Keratinocyte (primary cell): ENCODE measurements at regions not wholly inside any gene's neighbourhood (a gene's known extent, or its start where the extent isn't known, plus 50 kb on each side); places are given as distances from the start of the nearest gene placed in this dataset.

ENCODE experiments used
- EZH2 ChIP-seq: IDR thresholded peaks from one replicate; pipeline ENCODE4 v1.6.1; 2012; ENCODE audit warnings: inconsistent platforms, mild to moderate bottlenecking, low read length, moderate library complexity
- TF ChIP-seq, protein P1 (sequence below), 3 experiments: IDR thresholded peaks in 1 of 3; conservative IDR thresholded peaks in 1 of 3; optimal IDR thresholded peaks in 1 of 3; 2 replicates in 2 of 3; 3 replicates in 1 of 3; pipeline versions ENCODE3 to v1.5.1; 2011; ENCODE audit warnings: low read length in 3 of 3, mild to moderate bottlenecking in 3 of 3, moderate library complexity in 2 of 3, control low read depth in 1 of 3, inconsistent platforms in 1 of 3; ENCODE audit not compliant: insufficient read depth in 2 of 3; ENCODE audit errors: extremely low read depth in 1 of 3

- TF ChIP-seq, protein P1, sequence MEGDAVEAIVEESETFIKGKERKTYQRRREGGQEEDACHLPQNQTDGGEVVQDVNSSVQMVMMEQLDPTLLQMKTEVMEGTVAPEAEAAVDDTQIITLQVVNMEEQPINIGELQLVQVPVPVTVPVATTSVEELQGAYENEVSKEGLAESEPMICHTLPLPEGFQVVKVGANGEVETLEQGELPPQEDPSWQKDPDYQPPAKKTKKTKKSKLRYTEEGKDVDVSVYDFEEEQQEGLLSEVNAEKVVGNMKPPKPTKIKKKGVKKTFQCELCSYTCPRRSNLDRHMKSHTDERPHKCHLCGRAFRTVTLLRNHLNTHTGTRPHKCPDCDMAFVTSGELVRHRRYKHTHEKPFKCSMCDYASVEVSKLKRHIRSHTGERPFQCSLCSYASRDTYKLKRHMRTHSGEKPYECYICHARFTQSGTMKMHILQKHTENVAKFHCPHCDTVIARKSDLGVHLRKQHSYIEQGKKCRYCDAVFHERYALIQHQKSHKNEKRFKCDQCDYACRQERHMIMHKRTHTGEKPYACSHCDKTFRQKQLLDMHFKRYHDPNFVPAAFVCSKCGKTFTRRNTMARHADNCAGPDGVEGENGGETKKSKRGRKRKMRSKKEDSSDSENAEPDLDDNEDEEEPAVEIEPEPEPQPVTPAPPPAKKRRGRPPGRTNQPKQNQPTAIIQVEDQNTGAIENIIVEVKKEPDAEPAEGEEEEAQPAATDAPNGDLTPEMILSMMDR (optimal IDR thresholded peaks at IDR 0.05 in 1 of 3, IDR thresholded peaks at IDR 0.05 in 1 of 3, conservative IDR thresholded peaks at IDR 0.05 in 1 of 3; ENCODE audit: extremely low read depth in 1 of 3, insufficient read depth in 2 of 3, low read length in 3 of 3): no peak
- TF ChIP-seq EZH2: no peak
Observed at GRCh38 chr19:30665449-30665848, 293.3 kb downstream of the ZNF536 start.
